ENCODE measurements at regions not wholly inside any gene's neighbourhood (a gene's known extent, or its start where the extent isn't known, plus 50 kb on each side); places are given as distances from the start of the nearest gene placed in this dataset.

DNA sequence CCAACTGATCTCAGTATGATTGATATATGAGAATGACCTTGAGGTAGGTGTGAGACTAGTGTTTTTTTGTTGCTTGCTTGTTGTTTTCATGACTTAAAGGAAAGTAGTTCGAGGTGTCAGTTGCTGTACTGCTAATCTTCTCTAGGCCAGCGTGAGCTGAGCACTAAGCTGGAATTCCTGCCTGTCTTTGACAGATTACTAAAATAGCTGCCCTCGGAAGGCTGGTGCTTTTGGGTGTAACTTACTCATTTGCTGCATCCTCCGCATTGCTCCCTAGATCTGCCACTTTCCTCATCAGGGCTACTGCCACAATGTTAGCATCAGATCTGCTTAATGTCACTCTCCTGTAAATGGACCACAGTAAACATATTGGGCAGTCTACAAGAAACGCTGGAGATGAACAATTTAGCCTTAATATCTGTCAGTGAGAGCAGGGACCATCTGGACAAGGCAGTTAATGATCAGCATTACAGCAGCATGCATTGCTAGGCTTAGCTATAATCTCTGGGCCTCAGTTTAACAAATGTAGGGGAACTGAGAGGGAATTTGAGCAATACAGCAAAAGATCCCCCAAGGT lies 106.6 kb upstream of the CDH6 start:
- TF ChIP-seq, protein P1, sequence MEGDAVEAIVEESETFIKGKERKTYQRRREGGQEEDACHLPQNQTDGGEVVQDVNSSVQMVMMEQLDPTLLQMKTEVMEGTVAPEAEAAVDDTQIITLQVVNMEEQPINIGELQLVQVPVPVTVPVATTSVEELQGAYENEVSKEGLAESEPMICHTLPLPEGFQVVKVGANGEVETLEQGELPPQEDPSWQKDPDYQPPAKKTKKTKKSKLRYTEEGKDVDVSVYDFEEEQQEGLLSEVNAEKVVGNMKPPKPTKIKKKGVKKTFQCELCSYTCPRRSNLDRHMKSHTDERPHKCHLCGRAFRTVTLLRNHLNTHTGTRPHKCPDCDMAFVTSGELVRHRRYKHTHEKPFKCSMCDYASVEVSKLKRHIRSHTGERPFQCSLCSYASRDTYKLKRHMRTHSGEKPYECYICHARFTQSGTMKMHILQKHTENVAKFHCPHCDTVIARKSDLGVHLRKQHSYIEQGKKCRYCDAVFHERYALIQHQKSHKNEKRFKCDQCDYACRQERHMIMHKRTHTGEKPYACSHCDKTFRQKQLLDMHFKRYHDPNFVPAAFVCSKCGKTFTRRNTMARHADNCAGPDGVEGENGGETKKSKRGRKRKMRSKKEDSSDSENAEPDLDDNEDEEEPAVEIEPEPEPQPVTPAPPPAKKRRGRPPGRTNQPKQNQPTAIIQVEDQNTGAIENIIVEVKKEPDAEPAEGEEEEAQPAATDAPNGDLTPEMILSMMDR (IDR thresholded peaks at IDR 0.05; ENCODE audit: insufficient read depth, low read depth, low read length, missing control alignments), result no peak
- DNase-seq (ENCODE audit: low read depth), result no peak
- no peak overlapping the region for H3K4me3 ChIP-seq (ENCODE audit: low read length)

DNA sequence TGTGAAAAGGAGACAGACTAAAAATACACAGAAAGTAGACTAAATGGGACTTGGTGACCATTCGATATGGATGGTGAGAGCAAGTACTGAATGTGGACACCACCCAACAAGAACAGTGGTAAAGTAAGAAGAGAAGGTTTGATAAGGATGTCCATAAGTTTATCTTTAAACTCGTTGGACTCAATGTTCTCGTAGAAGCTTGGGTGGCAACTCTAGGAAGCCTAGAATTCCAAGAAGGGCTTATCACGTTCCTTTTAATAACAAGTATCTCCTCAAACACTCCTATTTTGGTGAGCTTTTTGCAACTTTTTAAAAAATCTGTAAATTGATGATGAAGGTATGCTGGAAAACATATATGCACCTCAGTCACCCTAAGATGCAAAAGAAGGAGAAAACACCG lies 108.6 kb upstream of the CDH6 start:
- no peak overlapping the region for H3K4me3 ChIP-seq (ENCODE audit: low read length)
- TF ChIP-seq, protein P1 (IDR thresholded peaks at IDR 0.05; ENCODE audit: insufficient read depth, low read depth, low read length, missing control alignments), result no peak
- no peak for DNase-seq (ENCODE audit: low read depth)

DNA sequence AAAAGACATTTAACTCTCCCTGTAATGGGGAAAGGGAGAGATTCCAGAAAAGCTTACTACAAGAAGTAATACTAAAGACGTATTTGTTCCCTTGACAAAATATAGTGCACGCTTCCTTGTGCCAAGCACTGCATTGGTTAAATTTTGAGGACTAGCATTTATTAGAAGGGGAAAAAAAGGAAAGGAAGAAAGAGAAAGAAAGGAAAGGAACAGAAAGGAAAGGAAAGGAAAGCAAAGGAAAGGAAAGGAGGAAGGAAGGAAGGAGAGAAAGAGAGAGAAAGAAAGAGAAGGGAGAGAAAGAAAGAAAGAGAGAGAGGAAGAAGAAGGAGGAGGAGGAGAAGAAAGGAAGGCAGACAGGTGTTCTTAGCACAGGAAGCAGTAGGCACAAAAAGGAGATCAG lies 110.1 kb upstream of the CDH6 start:
- DNase-seq (ENCODE audit: low read depth), result no peak
- TF ChIP-seq, protein P1 (IDR thresholded peaks at IDR 0.05; ENCODE audit: insufficient read depth, low read depth, low read length, missing control alignments), result no peak
- no peak overlapping the region for H3K4me3 ChIP-seq (ENCODE audit: low read length)

DNA sequence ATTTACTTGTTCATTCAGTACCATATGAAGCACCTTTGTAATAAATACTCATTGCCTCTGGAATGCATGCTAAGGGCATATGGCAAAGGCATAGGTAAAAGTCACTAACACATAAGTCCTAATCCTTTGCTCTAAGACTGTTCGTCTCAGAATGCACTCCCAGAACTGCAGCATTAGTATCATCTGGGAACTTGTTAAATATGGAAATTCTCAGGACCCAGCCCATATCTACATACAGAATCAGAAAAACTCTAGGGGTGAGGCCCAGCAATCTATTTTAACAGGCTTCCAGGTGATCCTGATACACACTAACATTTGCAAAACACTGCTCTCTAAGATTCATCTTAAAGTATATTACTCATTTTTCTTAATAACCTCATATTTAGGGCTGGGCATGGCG lies 113.8 kb upstream of the CDH6 start:
- no peak overlapping the region for H3K4me3 ChIP-seq (ENCODE audit: low read length)
- no peak for DNase-seq (ENCODE audit: low read depth)
- TF ChIP-seq, protein P1 (IDR thresholded peaks at IDR 0.05; ENCODE audit: insufficient read depth, low read depth, low read length, missing control alignments), result no peak

DNA sequence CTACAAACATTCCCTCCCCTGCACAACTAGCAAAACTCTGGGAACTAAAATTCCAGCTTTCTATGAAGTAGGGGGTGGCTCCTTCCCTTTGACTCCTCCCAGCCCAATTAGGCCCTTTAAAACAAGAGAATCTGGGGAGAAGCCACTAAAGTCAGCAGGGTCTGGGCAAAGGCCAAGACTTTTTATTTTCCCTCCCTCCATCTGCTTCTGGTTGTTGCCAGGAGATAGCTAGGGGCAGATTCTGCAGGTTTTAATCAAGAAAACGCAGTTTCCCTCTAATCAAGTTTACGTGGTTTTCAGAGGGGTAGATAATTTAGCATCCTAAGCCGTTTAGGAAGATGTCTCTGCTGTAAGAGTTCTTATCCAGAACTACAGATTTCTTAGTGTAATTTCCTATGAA lies 114.5 kb upstream of the CDH6 start:
- H3K4me3 ChIP-seq (ENCODE audit: low read length), result no peak overlapping the region
- TF ChIP-seq, protein P1 (IDR thresholded peaks at IDR 0.05; ENCODE audit: insufficient read depth, low read depth, low read length, missing control alignments), result no peak
- no peak for DNase-seq (ENCODE audit: low read depth)

DNA sequence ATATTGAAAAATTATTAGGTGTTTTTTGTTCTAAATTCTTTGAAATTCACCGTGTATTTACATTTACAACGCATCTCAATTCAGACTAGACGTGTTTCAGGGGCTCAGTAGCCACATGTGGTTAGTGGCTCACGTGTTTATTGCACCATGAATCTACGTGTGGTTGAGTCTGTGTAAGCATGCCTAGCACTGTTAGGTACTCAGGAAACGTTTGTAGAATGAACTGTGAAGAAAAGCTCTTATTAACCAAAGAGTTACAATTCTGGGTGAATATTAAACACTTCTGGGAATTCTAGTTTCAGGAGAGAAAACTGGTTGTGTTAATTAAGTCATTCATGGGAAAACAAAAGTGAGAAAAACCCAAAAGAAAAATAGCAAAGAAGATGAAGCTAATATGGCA lies 117.5 kb upstream of the CDH6 start:
- TF ChIP-seq, protein P1 (IDR thresholded peaks at IDR 0.05; ENCODE audit: insufficient read depth, low read depth, low read length, missing control alignments), result no peak
- no peak overlapping the region for H3K4me3 ChIP-seq (ENCODE audit: low read length)
- no peak for DNase-seq (ENCODE audit: low read depth)

DNA sequence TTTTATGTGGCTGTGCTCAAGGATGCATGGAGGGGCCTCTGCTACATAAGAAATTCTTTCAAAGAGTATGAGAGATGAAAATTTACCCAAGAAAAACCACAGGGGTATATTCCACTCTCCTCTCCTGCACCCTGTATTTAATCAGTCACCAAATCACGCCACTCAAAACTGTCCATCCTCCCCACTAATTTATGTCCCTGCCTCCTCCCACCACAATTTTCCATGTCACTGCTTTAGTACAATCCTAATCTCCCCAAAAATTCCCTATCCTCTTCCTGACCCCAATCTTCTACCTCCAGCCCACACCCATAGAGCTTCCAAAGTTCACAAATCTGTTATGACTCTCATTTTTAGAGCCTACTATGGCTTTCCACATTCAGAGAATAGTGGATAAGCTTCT lies 125.2 kb upstream of the CDH6 start:
- DNase-seq (ENCODE audit: low read depth), result no peak
- H3K4me3 ChIP-seq (ENCODE audit: low read length), result no peak overlapping the region
- TF ChIP-seq, protein P1 (IDR thresholded peaks at IDR 0.05; ENCODE audit: insufficient read depth, low read depth, low read length, missing control alignments), result no peak

Measured in epithelial cell of esophagus (primary cell).